Fibroblast of lung (primary cell): ENCODE measurements at regions not wholly inside any gene's neighbourhood (a gene's known extent, or its start where the extent isn't known, plus 50 kb on each side); places are given as distances from the start of the nearest gene placed in this dataset.
"Not testable (repeated sequence)": the region's sequence is repeated elsewhere in the genome, so short reads cannot be mapped to it uniquely, and the experiment has no call there.

Source experiments
- DNase-seq, 2 donors: peaks; one replicate each; pipeline versions ENCODE4 v3.0.0 to v3.0.0-alpha.2; 2010; ENCODE audit warnings: low read depth in 2 of 2
- H2AFZ ChIP-seq: 2 replicates; pipeline ENCODE4 v1.5.1; 2012; ENCODE audit warnings: low read length, control low read depth, inconsistent platforms
- H3K27ac ChIP-seq: 2 replicates; pipeline ENCODE4 v1.5.1; 2011; ENCODE audit warnings: low read length, control low read depth; ENCODE audit not compliant: insufficient read depth
- H3K27me3 ChIP-seq: 2 replicates; pipeline ENCODE4 v1.5.1; 2011; ENCODE audit warnings: mild to moderate bottlenecking, low read length; ENCODE audit not compliant: control insufficient read depth, insufficient read depth
- H3K36me3 ChIP-seq: 2 replicates; pipeline ENCODE4 v1.5.1; 2011; ENCODE audit warnings: low read length; ENCODE audit not compliant: control insufficient read depth, insufficient read depth
- H3K4me1 ChIP-seq: 2 replicates; pipeline ENCODE4 v1.5.1; 2011; ENCODE audit warnings: low read length; ENCODE audit not compliant: control insufficient read depth, insufficient read depth; ENCODE audit errors: extremely low read depth
- H3K4me2 ChIP-seq: 2 replicates; pipeline ENCODE4 v1.5.1; 2011; ENCODE audit warnings: low read length, control low read depth; ENCODE audit not compliant: insufficient read depth; ENCODE audit errors: extremely low read depth
- H3K4me3 ChIP-seq, 4 experiments: fragments of 200-600 bp in 1 of 4; sonication (generic) in 1 of 4; replicated peaks in 1 of 4; 2 replicates each; pipeline ENCODE4 v1.5.1; 2011 to 2016; ENCODE audit warnings: low read length in 4 of 4, low read depth in 3 of 4, mild to moderate bottlenecking in 3 of 4, control low read depth in 2 of 4, inconsistent platforms in 1 of 4, mixed read lengths in 1 of 4; ENCODE audit not compliant: insufficient read depth in 1 of 4; ENCODE audit errors: control extremely low read depth in 1 of 4
- H3K79me2 ChIP-seq: 2 replicates; pipeline ENCODE4 v1.5.1; 2012; ENCODE audit warnings: mild to moderate bottlenecking, low read length, inconsistent platforms; ENCODE audit not compliant: control insufficient read depth, insufficient read depth
- H3K9ac ChIP-seq: 2 replicates; pipeline ENCODE4 v1.5.1; 2011; ENCODE audit warnings: mild to moderate bottlenecking, low read length, control low read depth; ENCODE audit not compliant: insufficient read depth
- H3K9me3 ChIP-seq: 2 replicates; pipeline ENCODE4 v1.5.1; 2012; ENCODE audit warnings: low read depth, low read length; ENCODE audit not compliant: control insufficient read depth, insufficient read depth
- H4K20me1 ChIP-seq: 2 replicates; pipeline ENCODE4 v1.5.1; 2011; ENCODE audit warnings: low read length; ENCODE audit not compliant: control insufficient read depth, insufficient read depth; ENCODE audit errors: extremely low read depth
- CTCF ChIP-seq, 2 donors: IDR thresholded peaks in 1 of 2; conservative IDR thresholded peaks in 1 of 2; 1 replicate in 1 of 2; 2 replicates in 1 of 2; pipeline ENCODE4 v1.5.1; 2011 to 2012; ENCODE audit warnings: low read length in 2 of 2, control low read depth in 1 of 2, inconsistent platforms in 1 of 2, low read depth in 1 of 2, mild to moderate bottlenecking in 1 of 2
- EZH2 ChIP-seq: IDR thresholded peaks from 2 replicates; pipeline ENCODE4 v1.5.1; 2012; ENCODE audit warnings: low read length, control low read depth, mild to moderate bottlenecking; ENCODE audit errors: missing control alignments

DNA sequence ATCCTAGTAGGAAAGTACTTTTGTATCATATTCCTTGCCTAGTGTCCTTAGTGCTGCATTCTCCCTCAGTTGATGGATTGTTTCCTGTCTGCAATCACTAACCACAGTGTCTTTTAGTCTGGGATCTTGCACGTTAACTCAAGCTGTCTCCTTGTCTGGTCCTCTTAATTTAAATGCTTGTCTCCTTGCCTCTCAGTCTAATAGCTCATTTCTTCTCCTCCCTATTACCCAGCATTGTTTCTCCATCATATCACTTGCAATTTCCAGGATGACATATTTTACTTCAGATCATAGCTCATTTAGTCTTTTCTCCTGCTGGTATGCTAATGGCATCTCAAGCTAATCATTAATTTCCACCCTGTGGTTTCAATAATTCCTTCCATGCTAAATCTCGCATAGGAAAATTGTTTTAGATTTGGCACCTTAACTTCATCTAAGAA lies 2052.0 kb upstream of the C9orf72 start:
- no peak overlapping the region for H3K4me3 ChIP-seq
- no peaks in the 10 kb centered on the region for H4K20me1 ChIP-seq
- H3K4me2 ChIP-seq = no peak overlapping the region
- H3K9ac ChIP-seq = no peak overlapping the region
- TF ChIP-seq EZH2 (no peak), CTCF (conservative IDR thresholded peaks at IDR 0.05 in 1 of 2, IDR thresholded peaks at IDR 0.05 in 1 of 2; ENCODE audit: low read depth in 1 of 2, low read length in 2 of 2) (no peak)
- no peak overlapping the region for H3K27ac ChIP-seq
- H3K9me3 ChIP-seq = no peaks in the 10 kb centered on the region
- peak; percentile 19 to 60 for DNase-seq
- H2AFZ ChIP-seq = no peak overlapping the region
- H3K4me1 ChIP-seq = no peaks in the 10 kb centered on the region
- no peaks in the 10 kb centered on the region for H3K79me2 ChIP-seq
- H3K27me3 ChIP-seq = no peaks in the 10 kb centered on the region
- H3K36me3 ChIP-seq = no peaks in the 10 kb centered on the region

DNA sequence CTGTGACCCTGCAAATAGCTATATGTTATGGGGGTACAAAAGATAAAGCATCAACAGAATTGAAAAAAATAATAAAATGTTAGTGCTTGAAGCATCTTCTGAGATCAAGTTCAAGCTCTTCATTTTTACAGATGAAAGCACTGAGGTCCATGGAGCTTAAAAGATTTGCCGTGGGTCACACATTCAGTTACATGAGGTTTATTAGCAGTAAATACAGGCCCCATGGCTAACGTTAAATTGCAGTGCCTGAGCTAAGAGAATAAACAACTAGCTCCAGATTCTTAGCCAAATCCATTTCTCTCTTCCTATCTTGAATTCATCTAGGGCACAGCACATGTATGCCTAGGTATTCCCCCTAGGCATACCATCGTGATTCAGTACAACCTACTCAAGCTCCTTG lies 2052.7 kb upstream of the C9orf72 start:
- Histone ChIP-seq H3K27ac (no peak overlapping the region), H3K4me2 (no peak overlapping the region), H3K27me3 (no peaks in the 10 kb centered on the region), H3K36me3 (no peaks in the 10 kb centered on the region), H3K79me2 (no peaks in the 10 kb centered on the region), H4K20me1 (no peaks in the 10 kb centered on the region), H3K9ac (no peak overlapping the region), H2AFZ (no peak overlapping the region), H3K4me3 (no peak overlapping the region), H3K4me1 (no peaks in the 10 kb centered on the region), H3K9me3 (no peaks in the 10 kb centered on the region)
- TF ChIP-seq CTCF (conservative IDR thresholded peaks at IDR 0.05 in 1 of 2, IDR thresholded peaks at IDR 0.05 in 1 of 2; ENCODE audit: low read depth in 1 of 2, low read length in 2 of 2) (no peak), EZH2 (no peak)
- no peak for DNase-seq

- H3K9me3 ChIP-seq, H3K36me3 ChIP-seq, H3K27me3 ChIP-seq, H3K4me3 ChIP-seq, H3K9ac ChIP-seq, H3K4me2 ChIP-seq, H3K27ac ChIP-seq, H3K79me2 ChIP-seq, DNase-seq, H3K4me1 ChIP-seq, H4K20me1 ChIP-seq, H2AFZ ChIP-seq: not testable (repeated sequence)
Measured at GRCh38 chr9:29628856-29629255, 2055.6 kb upstream of the C9orf72 start.
